ENCODE measurements at regions not wholly inside any gene's neighbourhood (a gene's known extent, or its start where the extent isn't known, plus 50 kb on each side); places are given as distances from the start of the nearest gene placed in this dataset.

GRCh38 chr7:124577256-124577655 is 188.3 kb downstream of the GPR37 start:
- ATAC-seq (ENCODE audit: insufficient read depth, low FRiP score) (no peak), DNase-seq (no peak)
- no peak overlapping the region for H3K9ac ChIP-seq (ENCODE audit: insufficient read depth in 1 of 2, low read length in 2 of 2)
- no peak overlapping the region for H3K27ac ChIP-seq (ENCODE audit: low read depth in 1 of 2, low read length in 1 of 2)
- H3K27me3 ChIP-seq (ENCODE audit: control insufficient read depth in 3 of 3, insufficient read depth in 3 of 3, low read length in 2 of 3) = no peaks in the 10 kb centered on the region
- TF ChIP-seq CTCF (IDR thresholded peaks at IDR 0.05; ENCODE audit: control extremely low read depth, extremely low read depth) = no peak
- H3K9me3 ChIP-seq (ENCODE audit: control insufficient read depth in 4 of 4, insufficient read depth in 3 of 4, low read length in 3 of 4) = no peaks in the 10 kb centered on the region
- 80 to 81% methylated on average over 2 of the region's 2 CpGs for WGBS, 2 donors
- no peak overlapping the region for H3K4me3 ChIP-seq
- H3K36me3 ChIP-seq (ENCODE audit: control insufficient read depth in 4 of 4, insufficient read depth in 4 of 4, low read length in 4 of 4) = no peaks in the 10 kb centered on the region
- H3K4me1 ChIP-seq (ENCODE audit: control insufficient read depth in 5 of 5, insufficient read depth in 5 of 5, low read length in 5 of 5) = no peaks in the 10 kb centered on the region

- ATAC-seq (ENCODE audit: insufficient read depth, low FRiP score) (no peak), DNase-seq (no peak)
- H3K9ac ChIP-seq (ENCODE audit: insufficient read depth in 1 of 2, low read length in 2 of 2) = no peak overlapping the region
- H3K9me3 ChIP-seq (ENCODE audit: control insufficient read depth in 4 of 4, insufficient read depth in 3 of 4, low read length in 3 of 4) = no peaks in the 10 kb centered on the region
- H3K4me1 ChIP-seq (ENCODE audit: control insufficient read depth in 5 of 5, insufficient read depth in 5 of 5, low read length in 5 of 5) = no peaks in the 10 kb centered on the region
- H3K4me3 ChIP-seq = no peak overlapping the region
- TF ChIP-seq CTCF (IDR thresholded peaks at IDR 0.05; ENCODE audit: control extremely low read depth, extremely low read depth) = no peak
- no peaks in the 10 kb centered on the region for H3K36me3 ChIP-seq (ENCODE audit: control insufficient read depth in 4 of 4, insufficient read depth in 4 of 4, low read length in 4 of 4)
- H3K27me3 ChIP-seq (ENCODE audit: control insufficient read depth in 3 of 3, insufficient read depth in 3 of 3, low read length in 2 of 3) = no peaks in the 10 kb centered on the region
- no peak overlapping the region for H3K27ac ChIP-seq (ENCODE audit: low read depth in 1 of 2, low read length in 1 of 2)
- 91 to 92% methylated on average over 3 of the region's 3 CpGs for WGBS, 2 donors
Measured at GRCh38 chr7:124575176-124575575, 190.4 kb downstream of the GPR37 start.

DNA sequence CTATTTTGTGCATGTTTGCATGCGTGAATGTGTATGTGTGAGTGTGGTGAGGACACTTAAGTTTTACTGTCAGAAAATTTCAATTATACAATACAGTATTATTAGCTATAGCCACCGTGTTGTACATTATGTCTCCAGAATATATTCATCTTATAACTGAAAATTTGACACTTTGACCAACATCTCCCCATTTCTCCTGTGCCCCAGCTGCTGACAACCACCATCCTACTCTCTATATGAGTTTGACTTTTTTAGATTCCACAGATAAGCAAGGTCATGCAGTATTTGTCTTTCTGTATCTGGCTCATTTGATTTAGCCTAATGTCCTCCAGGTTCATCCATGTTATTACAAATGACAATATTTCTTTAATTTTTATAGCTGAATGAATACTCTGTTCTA is 195.0 kb downstream of the GPR37 start:
- H3K9me3 ChIP-seq (ENCODE audit: control insufficient read depth in 4 of 4, insufficient read depth in 3 of 4, low read length in 3 of 4) = no peaks in the 10 kb centered on the region
- no peak for TF ChIP-seq CTCF (IDR thresholded peaks at IDR 0.05; ENCODE audit: control extremely low read depth, extremely low read depth)
- H3K27me3 ChIP-seq (ENCODE audit: control insufficient read depth in 3 of 3, insufficient read depth in 3 of 3, low read length in 2 of 3) = no peaks in the 10 kb centered on the region
- no peak overlapping the region for H3K4me3 ChIP-seq
- no peaks in the 10 kb centered on the region for H3K36me3 ChIP-seq (ENCODE audit: control insufficient read depth in 4 of 4, insufficient read depth in 4 of 4, low read length in 4 of 4)
- ATAC-seq (ENCODE audit: insufficient read depth, low FRiP score) = no peak
- no peak for DNase-seq
- no peak overlapping the region for H3K9ac ChIP-seq (ENCODE audit: insufficient read depth in 1 of 2, low read length in 2 of 2)
- 85 to 87% methylated on average over 2 of the region's 2 CpGs for WGBS, 2 donors
- H3K4me1 ChIP-seq (ENCODE audit: control insufficient read depth in 5 of 5, insufficient read depth in 5 of 5, low read length in 5 of 5) = no peaks in the 10 kb centered on the region
- H3K27ac ChIP-seq (ENCODE audit: low read depth in 1 of 2, low read length in 1 of 2) = no peak overlapping the region

GRCh38 chr7:124566583-124566982 is 199.0 kb downstream of the GPR37 start:
- H3K9me3 ChIP-seq (ENCODE audit: control insufficient read depth in 4 of 4, insufficient read depth in 3 of 4, low read length in 3 of 4) = no peaks in the 10 kb centered on the region
- no peak overlapping the region for H3K4me3 ChIP-seq
- H3K36me3 ChIP-seq (ENCODE audit: control insufficient read depth in 4 of 4, insufficient read depth in 4 of 4, low read length in 4 of 4) = no peaks in the 10 kb centered on the region
- ATAC-seq (ENCODE audit: insufficient read depth, low FRiP score) (no peak), DNase-seq (no peak)
- no peak for TF ChIP-seq CTCF (IDR thresholded peaks at IDR 0.05; ENCODE audit: control extremely low read depth, extremely low read depth)
- no peak overlapping the region for H3K27ac ChIP-seq (ENCODE audit: low read depth in 1 of 2, low read length in 1 of 2)
- H3K9ac ChIP-seq (ENCODE audit: insufficient read depth in 1 of 2, low read length in 2 of 2) = no peak overlapping the region
- no peaks in the 10 kb centered on the region for H3K27me3 ChIP-seq (ENCODE audit: control insufficient read depth in 3 of 3, insufficient read depth in 3 of 3, low read length in 2 of 3)
- H3K4me1 ChIP-seq (ENCODE audit: control insufficient read depth in 5 of 5, insufficient read depth in 5 of 5, low read length in 5 of 5) = no peaks in the 10 kb centered on the region
- 75 to 77% methylated on average over 5 of the region's 5 CpGs for WGBS, 2 donors
